CD4-positive, alpha-beta T cell (primary cell): ENCODE measurements at regions not wholly inside any gene's neighbourhood (a gene's known extent, or its start where the extent isn't known, plus 50 kb on each side); places are given as distances from the start of the nearest gene placed in this dataset.

Experiments used
- ATAC-seq: fragments of 200-7000 bp; cut with Tn5 transposase; one replicate; pipeline ENCODE4 v1.10.0; 2022; ENCODE audit warnings: mild to moderate bottlenecking; ENCODE audit not compliant: poor library complexity
- CTCF ChIA-PET: fragments of 350-600 bp; sonication (Branson Sonifier 250); formaldehyde crosslinking; loops from one replicate; lab custom pipeline; 2021; ENCODE audit warnings: antibody characterized with exemption, inconsistent platforms; lab: Charles Lee
- POLR2A ChIA-PET: fragments of 350-600 bp; sonication (Branson Sonifier 250); formaldehyde crosslinking; loops from one replicate; lab custom pipeline; 2021; ENCODE audit warnings: antibody characterized with exemption, inconsistent platforms; lab: Charles Lee
- DNase-seq, 14 experiments: peaks; one replicate each; pipeline ENCODE4 v3.0.0-alpha.2; 2013 to 2020; ENCODE audit warnings: mixed read lengths in 2 of 14
- H3K27ac ChIP-seq, 2 donors: one replicate each; pipeline versions ENCODE4 v1.5.1 to v1.7.0; 2013; ENCODE audit warnings: low read length in 2 of 2, low read depth in 1 of 2, mild to moderate bottlenecking in 1 of 2
- H3K27me3 ChIP-seq, 2 experiments: 1 replicate in 1 of 2; 2 replicates in 1 of 2; pipeline versions ENCODE4 v1.6.1 to v1.7.0; 2013; ENCODE audit warnings: low read length in 2 of 2, control low read depth in 1 of 2, mild to moderate bottlenecking in 1 of 2, moderate library complexity in 1 of 2; ENCODE audit not compliant: insufficient read depth in 2 of 2, control insufficient read depth in 1 of 2
- H3K36me3 ChIP-seq: one replicate; pipeline ENCODE4 v1.6.1; 2013; ENCODE audit warnings: low read length, control low read depth; ENCODE audit not compliant: insufficient read depth
- H3K4me1 ChIP-seq: one replicate; pipeline ENCODE4 v1.6.1; 2013; ENCODE audit warnings: low read length, control low read depth; ENCODE audit not compliant: insufficient read depth
- H3K4me3 ChIP-seq: one replicate; pipeline ENCODE4 v1.5.1; 2013; ENCODE audit warnings: mild to moderate bottlenecking, low read length, moderate library complexity
- H3K9me3 ChIP-seq, 2 experiments: 1 replicate in 1 of 2; 2 replicates in 1 of 2; pipeline versions ENCODE4 v1.6.1 to v1.7.0; 2013; ENCODE audit warnings: low read length in 2 of 2, mild to moderate bottlenecking in 2 of 2, control low read depth in 1 of 2, moderate library complexity in 1 of 2; ENCODE audit not compliant: control insufficient read depth in 1 of 2, insufficient read depth in 1 of 2
- H3K27ac Mint-ChIP-seq: one replicate; pipeline ENCODE4 v1.8.0; 2020; ENCODE audit warnings: mixed read lengths
- H3K27me3 Mint-ChIP-seq: one replicate; pipeline ENCODE4 v1.8.0; 2021; ENCODE audit warnings: mixed read lengths
- H3K36me3 Mint-ChIP-seq: one replicate; pipeline ENCODE4 v1.8.0; 2021; ENCODE audit warnings: low read depth, mixed read lengths
- H3K4me1 Mint-ChIP-seq: one replicate; pipeline ENCODE4 v1.8.0; 2021; ENCODE audit warnings: low read depth, mixed read lengths
- H3K4me3 Mint-ChIP-seq: one replicate; pipeline ENCODE4 v1.8.0; 2020; ENCODE audit warnings: mild to moderate bottlenecking, mixed read lengths
- H3K9me3 Mint-ChIP-seq: one replicate; pipeline ENCODE4 v1.8.0; 2020; ENCODE audit warnings: mixed read lengths
- CTCF ChIP-seq: fragments of 200-600 bp; IDR thresholded peaks from one replicate; pipeline ENCODE4 v1.8.0; 2022; ENCODE audit warnings: antibody characterized with exemption, mild to moderate bottlenecking
- intact Hi-C, 2 experiments: fragments of 100-400 bp; cut with DNase I in 1 of 2; cut with micrococcal nuclease in 1 of 2; formaldehyde crosslinking; loops; one replicate each; pipeline versions ENCODE4 v1.15.1 to v1.9.0; 2023 to 2025; cut with DNase I, micrococcal nuclease

GRCh38 chr20:7022597-7022996 is 255.1 kb downstream of the BMP2 start:
- POLR2A ChIA-PET, result no interaction called here
- Mint-ChIP-seq H3K27me3 (no peaks in the 10 kb centered on the region), H3K4me3 (no peak overlapping the region), H3K4me1 (no peaks in the 10 kb centered on the region), H3K36me3 (no peaks in the 10 kb centered on the region), H3K9me3 (peaks cover 8% of the 10 kb centered on the region), H3K27ac (no peak overlapping the region)
- Histone ChIP-seq H3K9me3 (peaks cover 6 to 12% of the 10 kb centered on the region in 2 experiments), H3K4me1 (no peaks in the 10 kb centered on the region), H3K36me3 (no peaks in the 10 kb centered on the region), H3K27ac (no peak overlapping the region), H3K27me3 (no peaks in the 10 kb centered on the region), H3K4me3 (no peak overlapping the region)
- ATAC-seq (no peak), DNase-seq (no peak)
- intact Hi-C loops, result no loop called here
- TF ChIP-seq CTCF, result no peak
- CTCF ChIA-PET, result no interaction called here

GRCh38 chr20:7025635-7026034 is 258.1 kb downstream of the BMP2 start:
- no peaks in the 10 kb centered on the region for H3K4me1 Mint-ChIP-seq
- Histone ChIP-seq H3K4me1 (no peaks in the 10 kb centered on the region), H3K27ac (no peak overlapping the region), H3K9me3 (peaks cover 6 to 12% of the 10 kb centered on the region in 2 experiments), H3K4me3 (no peak overlapping the region), H3K36me3 (no peaks in the 10 kb centered on the region), H3K27me3 (no peaks in the 10 kb centered on the region)
- DNase-seq, result no peak
- ChIA-PET CTCF (no interaction called here), POLR2A (no interaction called here)
- ATAC-seq, result no peak
- no peak overlapping the region for H3K4me3 Mint-ChIP-seq
- H3K27me3 Mint-ChIP-seq, result no peaks in the 10 kb centered on the region
- intact Hi-C loops, result no loop called here
- no peak for TF ChIP-seq CTCF
- peaks cover 15% of the 10 kb centered on the region for H3K9me3 Mint-ChIP-seq
- no peak overlapping the region for H3K27ac Mint-ChIP-seq
- H3K36me3 Mint-ChIP-seq, result no peaks in the 10 kb centered on the region

- Mint-ChIP-seq H3K4me1 (no peaks in the 10 kb centered on the region), H3K27me3 (no peaks in the 10 kb centered on the region), H3K27ac (no peak overlapping the region), H3K4me3 (no peak overlapping the region), H3K9me3 (peaks cover 13% of the 10 kb centered on the region), H3K36me3 (no peaks in the 10 kb centered on the region)
- ATAC-seq (no peak), DNase-seq (no peak)
- H3K9me3 ChIP-seq, result peaks cover 0 to 6% of the 10 kb centered on the region in 2 experiments
- CTCF ChIA-PET, result no interaction called here
- H3K4me3 ChIP-seq, result no peak overlapping the region
- POLR2A ChIA-PET, result no interaction called here
- no peak for TF ChIP-seq CTCF
- no peaks in the 10 kb centered on the region for H3K4me1 ChIP-seq
- no peak overlapping the region for H3K27ac ChIP-seq
- intact Hi-C loops, result no loop called here
- H3K36me3 ChIP-seq, result no peaks in the 10 kb centered on the region
- H3K27me3 ChIP-seq, result no peaks in the 10 kb centered on the region
Measured at GRCh38 chr20:7029019-7029418, 261.5 kb downstream of the BMP2 start.
